ENCODE measurements at regions not wholly inside any gene's neighbourhood (a gene's known extent, or its start where the extent isn't known, plus 50 kb on each side); places are given as distances from the start of the nearest gene placed in this dataset.

DNA sequence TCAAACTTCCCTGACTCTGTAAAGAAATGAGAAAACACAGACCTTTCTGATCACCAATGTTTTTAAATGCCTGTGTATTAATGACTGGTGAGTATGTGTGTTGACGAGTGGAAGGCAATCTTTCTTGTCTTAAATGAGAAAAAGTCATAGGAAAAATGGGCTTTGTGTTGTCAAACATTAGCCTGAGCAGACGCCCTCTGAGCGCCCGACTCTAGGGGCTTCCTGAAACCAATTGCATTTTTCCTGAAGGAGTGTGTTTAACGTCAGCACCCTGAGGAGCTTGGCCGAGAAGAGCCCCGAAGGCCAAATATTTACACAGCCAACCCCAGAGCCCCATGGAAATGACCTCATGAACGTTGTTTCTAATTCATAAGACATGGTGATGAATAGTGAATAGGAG is 154.3 kb downstream of the PHF2 start:
- Histone ChIP-seq H3K4me2 (ENCODE audit: low read depth, low read length) (no peak overlapping the region), H3K9ac (ENCODE audit: insufficient read depth, low read depth, low read length) (no peak overlapping the region), H3K4me3 (replicated peaks in 1 of 3; ENCODE audit: insufficient read depth in 1 of 3, low read depth in 2 of 3, low read length in 3 of 3) (no peak overlapping the region), H3K9me3 (ENCODE audit: low read length) (peaks cover 14% of the 10 kb centered on the region), H2AFZ (ENCODE audit: low read length) (no peak overlapping the region), H3K4me1 (ENCODE audit: insufficient read depth, low read length) (no peaks in the 10 kb centered on the region), H3K79me2 (ENCODE audit: insufficient read depth, low read length) (no peaks in the 10 kb centered on the region), H3K27me3 (ENCODE audit: control insufficient read depth in 1 of 2, insufficient read depth in 2 of 2, low read length in 2 of 2) (peaks cover 4 to 36% of the 10 kb centered on the region in 2 experiments; a peak in 3 of 5 replicates), H3K27ac (ENCODE audit: extremely low read length, insufficient read depth, low read length) (no peak overlapping the region), H4K20me1 (ENCODE audit: insufficient read depth, low read length) (no peaks in the 10 kb centered on the region), H3K36me3 (replicated peaks in 1 of 2; ENCODE audit: control insufficient read depth in 1 of 2, insufficient read depth in 2 of 2, low read length in 2 of 2) (no peaks in the 10 kb centered on the region)
- in situ Hi-C loops (cut with HindIII; ENCODE audit: extremely low pct_ligation_motif_present, low pct_unique_long_range_greater_than_20kb): no loop called here
- ChIA-PET POLR2A (no interaction called here), CTCF (ENCODE audit: low intra/inter-chr PET ratio, low total read pairs) (no interaction called here)
- TF ChIP-seq MAF1 (CRISPR knock-in tag; IDR thresholded peaks at IDR 0.05; ENCODE audit: borderline replicate concordance) (no peak), ZNF558 (CRISPR knock-in tag; IDR thresholded peaks at IDR 0.05; ENCODE audit: borderline replicate concordance) (no peak), ZNF720 (CRISPR knock-in tag; IDR thresholded peaks at IDR 0.05) (no peak), CBX1 (IDR thresholded peaks at IDR 0.05; ENCODE audit: low read depth) (no peak), ZNF552 (CRISPR knock-in tag; IDR thresholded peaks at IDR 0.05; ENCODE audit: borderline replicate concordance) (no peak)
- TF ChIP-seq, protein P1, sequence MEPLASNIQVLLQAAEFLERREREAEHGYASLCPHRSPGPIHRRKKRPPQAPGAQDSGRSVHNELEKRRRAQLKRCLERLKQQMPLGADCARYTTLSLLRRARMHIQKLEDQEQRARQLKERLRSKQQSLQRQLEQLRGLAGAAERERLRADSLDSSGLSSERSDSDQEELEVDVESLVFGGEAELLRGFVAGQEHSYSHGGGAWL (CRISPR knock-in tag; IDR thresholded peaks at IDR 0.05): no peak
- TF ChIP-seq, protein P2, sequence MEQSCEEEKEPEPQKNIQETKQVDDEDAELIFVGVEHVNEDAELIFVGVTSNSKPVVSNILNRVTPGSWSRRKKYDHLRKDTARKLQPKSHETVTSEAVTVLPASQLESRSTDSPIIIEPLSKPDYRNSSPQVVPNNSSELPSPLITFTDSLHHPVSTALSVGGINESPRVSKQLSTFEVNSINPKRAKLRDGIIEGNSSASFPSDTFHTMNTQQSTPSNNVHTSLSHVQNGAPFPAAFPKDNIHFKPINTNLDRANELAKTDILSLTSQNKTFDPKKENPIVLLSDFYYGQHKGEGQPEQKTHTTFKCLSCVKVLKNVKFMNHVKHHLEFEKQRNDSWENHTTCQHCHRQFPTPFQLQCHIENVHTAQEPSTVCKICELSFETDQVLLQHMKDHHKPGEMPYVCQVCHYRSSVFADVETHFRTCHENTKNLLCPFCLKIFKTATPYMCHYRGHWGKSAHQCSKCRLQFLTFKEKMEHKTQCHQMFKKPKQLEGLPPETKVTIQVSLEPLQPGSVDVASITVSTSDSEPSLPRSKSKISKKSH (CRISPR knock-in tag; IDR thresholded peaks at IDR 0.05; ENCODE audit: borderline replicate concordance): no peak
- FAIRE-seq (no peak), DNase-seq (ENCODE audit: low spot score) (no peak), ATAC-seq (no peak)
- intact Hi-C loops (cut with micrococcal nuclease; ENCODE audit: unreplicated experiment): no loop called here
- BruUV-seq (replicated peaks): no TSS peak
- 8% methylated on average over 4 of the region's 8 CpGs for WGBS (ENCODE audit: low lambda C conversion rate)

DNA sequence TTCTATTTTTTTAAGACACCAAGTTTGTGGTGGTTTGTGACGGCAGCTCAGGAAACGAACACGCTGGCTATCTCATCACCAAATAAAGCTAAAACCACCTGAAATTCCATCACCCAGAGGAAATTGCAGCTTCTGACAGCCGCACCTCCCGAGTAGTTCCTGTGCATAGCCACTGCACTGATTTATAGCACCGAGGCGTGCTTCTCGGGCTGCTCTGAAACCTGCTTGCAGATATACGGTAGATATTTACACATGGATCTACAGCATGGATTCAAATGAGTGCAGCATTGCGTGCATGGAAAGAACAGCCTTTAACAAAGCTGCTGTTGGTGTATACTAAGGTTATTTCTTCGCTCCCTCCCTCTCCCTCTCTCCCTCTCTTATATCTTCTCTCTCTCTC is 153.8 kb downstream of the PHF2 start:
- BruUV-seq (replicated peaks): no TSS peak
- H4K20me1 ChIP-seq (ENCODE audit: insufficient read depth, low read length): no peaks in the 10 kb centered on the region
- DNase-seq (ENCODE audit: low spot score): no peak
- no peaks in the 10 kb centered on the region for H3K36me3 ChIP-seq (replicated peaks in 1 of 2; ENCODE audit: control insufficient read depth in 1 of 2, insufficient read depth in 2 of 2, low read length in 2 of 2)
- in situ Hi-C loops (cut with HindIII; ENCODE audit: extremely low pct_ligation_motif_present, low pct_unique_long_range_greater_than_20kb) (no loop called here), intact Hi-C loops (cut with micrococcal nuclease; ENCODE audit: unreplicated experiment) (no loop called here)
- H3K9me3 ChIP-seq (ENCODE audit: low read length): peaks cover 14% of the 10 kb centered on the region
- no peaks in the 10 kb centered on the region for H3K4me1 ChIP-seq (ENCODE audit: insufficient read depth, low read length)
- no peak for FAIRE-seq
- no peak overlapping the region for H3K4me3 ChIP-seq (replicated peaks in 1 of 3; ENCODE audit: insufficient read depth in 1 of 3, low read depth in 2 of 3, low read length in 3 of 3)
- H3K79me2 ChIP-seq (ENCODE audit: insufficient read depth, low read length): no peaks in the 10 kb centered on the region
- ChIA-PET POLR2A (no interaction called here), CTCF (ENCODE audit: low intra/inter-chr PET ratio, low total read pairs) (no interaction called here)
- peaks cover 4 to 36% of the 10 kb centered on the region in 2 experiments; a peak in 3 of 5 replicates for H3K27me3 ChIP-seq (ENCODE audit: control insufficient read depth in 1 of 2, insufficient read depth in 2 of 2, low read length in 2 of 2)
- H3K27ac ChIP-seq (ENCODE audit: extremely low read length, insufficient read depth, low read length): no peak overlapping the region
- ATAC-seq: no peak
- 25% methylated on average over 9 of the region's 11 CpGs for WGBS (ENCODE audit: low lambda C conversion rate)
- no peak overlapping the region for H3K4me2 ChIP-seq (ENCODE audit: low read depth, low read length)
- H2AFZ ChIP-seq (ENCODE audit: low read length): no peak overlapping the region
- H3K9ac ChIP-seq (ENCODE audit: insufficient read depth, low read depth, low read length): no peak overlapping the region
- TF ChIP-seq ZNF205 (CRISPR knock-in tag; IDR thresholded peaks at IDR 0.05): no peak
- TF ChIP-seq, protein P3, sequence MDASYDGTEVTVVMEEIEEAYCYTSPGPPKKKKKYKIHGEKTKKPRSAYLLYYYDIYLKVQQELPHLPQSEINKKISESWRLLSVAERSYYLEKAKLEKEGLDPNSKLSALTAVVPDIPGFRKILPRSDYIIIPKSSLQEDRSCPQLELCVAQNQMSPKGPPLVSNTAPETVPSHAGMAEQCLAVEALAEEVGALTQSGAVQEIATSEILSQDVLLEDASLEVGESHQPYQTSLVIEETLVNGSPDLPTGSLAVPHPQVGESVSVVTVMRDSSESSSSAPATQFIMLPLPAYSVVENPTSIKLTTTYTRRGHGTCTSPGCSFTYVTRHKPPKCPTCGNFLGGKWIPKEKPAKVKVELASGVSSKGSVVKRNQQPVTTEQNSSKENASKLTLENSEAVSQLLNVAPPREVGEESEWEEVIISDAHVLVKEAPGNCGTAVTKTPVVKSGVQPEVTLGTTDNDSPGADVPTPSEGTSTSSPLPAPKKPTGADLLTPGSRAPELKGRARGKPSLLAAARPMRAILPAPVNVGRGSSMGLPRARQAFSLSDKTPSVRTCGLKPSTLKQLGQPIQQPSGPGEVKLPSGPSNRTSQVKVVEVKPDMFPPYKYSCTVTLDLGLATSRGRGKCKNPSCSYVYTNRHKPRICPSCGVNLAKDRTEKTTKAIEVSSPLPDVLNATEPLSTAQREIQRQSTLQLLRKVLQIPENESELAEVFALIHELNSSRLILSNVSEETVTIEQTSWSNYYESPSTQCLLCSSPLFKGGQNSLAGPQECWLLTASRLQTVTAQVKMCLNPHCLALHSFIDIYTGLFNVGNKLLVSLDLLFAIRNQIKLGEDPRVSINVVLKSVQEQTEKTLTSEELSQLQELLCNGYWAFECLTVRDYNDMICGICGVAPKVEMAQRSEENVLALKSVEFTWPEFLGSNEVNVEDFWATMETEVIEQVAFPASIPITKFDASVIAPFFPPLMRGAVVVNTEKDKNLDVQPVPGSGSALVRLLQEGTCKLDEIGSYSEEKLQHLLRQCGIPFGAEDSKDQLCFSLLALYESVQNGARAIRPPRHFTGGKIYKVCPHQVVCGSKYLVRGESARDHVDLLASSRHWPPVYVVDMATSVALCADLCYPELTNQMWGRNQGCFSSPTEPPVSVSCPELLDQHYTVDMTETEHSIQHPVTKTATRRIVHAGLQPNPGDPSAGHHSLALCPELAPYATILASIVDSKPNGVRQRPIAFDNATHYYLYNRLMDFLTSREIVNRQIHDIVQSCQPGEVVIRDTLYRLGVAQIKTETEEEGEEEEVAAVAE (CRISPR knock-in tag; IDR thresholded peaks at IDR 0.05; ENCODE audit: borderline replicate concordance): no peak
- TF ChIP-seq, protein P4, sequence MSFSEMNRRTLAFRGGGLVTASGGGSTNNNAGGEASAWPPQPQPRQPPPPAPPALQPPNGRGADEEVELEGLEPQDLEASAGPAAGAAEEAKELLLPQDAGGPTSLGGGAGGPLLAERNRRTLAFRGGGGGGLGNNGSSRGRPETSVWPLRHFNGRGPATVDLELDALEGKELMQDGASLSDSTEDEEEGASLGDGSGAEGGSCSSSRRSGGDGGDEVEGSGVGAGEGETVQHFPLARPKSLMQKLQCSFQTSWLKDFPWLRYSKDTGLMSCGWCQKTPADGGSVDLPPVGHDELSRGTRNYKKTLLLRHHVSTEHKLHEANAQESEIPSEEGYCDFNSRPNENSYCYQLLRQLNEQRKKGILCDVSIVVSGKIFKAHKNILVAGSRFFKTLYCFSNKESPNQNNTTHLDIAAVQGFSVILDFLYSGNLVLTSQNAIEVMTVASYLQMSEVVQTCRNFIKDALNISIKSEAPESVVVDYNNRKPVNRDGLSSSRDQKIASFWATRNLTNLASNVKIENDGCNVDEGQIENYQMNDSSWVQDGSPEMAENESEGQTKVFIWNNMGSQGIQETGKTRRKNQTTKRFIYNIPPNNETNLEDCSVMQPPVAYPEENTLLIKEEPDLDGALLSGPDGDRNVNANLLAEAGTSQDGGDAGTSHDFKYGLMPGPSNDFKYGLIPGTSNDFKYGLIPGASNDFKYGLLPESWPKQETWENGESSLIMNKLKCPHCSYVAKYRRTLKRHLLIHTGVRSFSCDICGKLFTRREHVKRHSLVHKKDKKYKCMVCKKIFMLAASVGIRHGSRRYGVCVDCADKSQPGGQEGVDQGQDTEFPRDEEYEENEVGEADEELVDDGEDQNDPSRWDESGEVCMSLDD (CRISPR knock-in tag; IDR thresholded peaks at IDR 0.05; ENCODE audit: borderline replicate concordance): no peak

Data from HepG2 (cell line).